ENCODE measurements at regions not wholly inside any gene's neighbourhood (a gene's known extent, or its start where the extent isn't known, plus 50 kb on each side); places are given as distances from the start of the nearest gene placed in this dataset.
"Not testable (repeated sequence)": the region's sequence is repeated elsewhere in the genome, so short reads cannot be mapped to it uniquely, and the experiment has no call there.

GRCh38 chr16:70046560-70046959 lies 67.6 kb upstream of the PDPR start:
- not testable (repeated sequence) for TF ChIP-seq CTCF (IDR thresholded peaks at IDR 0.05; ENCODE audit: insufficient read depth, low read length, poor library complexity, severe bottlenecking); EZH2phosphoT487 (conservative IDR thresholded peaks at IDR 0.05; ENCODE audit: low read length)
